ENCODE measurements at regions not wholly inside any gene's neighbourhood (a gene's known extent, or its start where the extent isn't known, plus 50 kb on each side); places are given as distances from the start of the nearest gene placed in this dataset.

GRCh38 chr14:82811246-82811645 lies 1277.6 kb upstream of the SEL1L start:
- TF ChIP-seq POLR2AphosphoS5 (IDR thresholded peaks at IDR 0.05; ENCODE audit: low read depth, low read length), result no peak
- no peak for TF ChIP-seq CTCF (IDR thresholded peaks at IDR 0.05)
- no peak for TF ChIP-seq SIN3A (IDR thresholded peaks at IDR 0.05; ENCODE audit: borderline replicate concordance, insufficient read depth, low read depth, low read length)
- no peak for TF ChIP-seq TCF7L2 (IDR thresholded peaks at IDR 0.05; ENCODE audit: low read depth, low read length)
- TF ChIP-seq, protein P1, sequence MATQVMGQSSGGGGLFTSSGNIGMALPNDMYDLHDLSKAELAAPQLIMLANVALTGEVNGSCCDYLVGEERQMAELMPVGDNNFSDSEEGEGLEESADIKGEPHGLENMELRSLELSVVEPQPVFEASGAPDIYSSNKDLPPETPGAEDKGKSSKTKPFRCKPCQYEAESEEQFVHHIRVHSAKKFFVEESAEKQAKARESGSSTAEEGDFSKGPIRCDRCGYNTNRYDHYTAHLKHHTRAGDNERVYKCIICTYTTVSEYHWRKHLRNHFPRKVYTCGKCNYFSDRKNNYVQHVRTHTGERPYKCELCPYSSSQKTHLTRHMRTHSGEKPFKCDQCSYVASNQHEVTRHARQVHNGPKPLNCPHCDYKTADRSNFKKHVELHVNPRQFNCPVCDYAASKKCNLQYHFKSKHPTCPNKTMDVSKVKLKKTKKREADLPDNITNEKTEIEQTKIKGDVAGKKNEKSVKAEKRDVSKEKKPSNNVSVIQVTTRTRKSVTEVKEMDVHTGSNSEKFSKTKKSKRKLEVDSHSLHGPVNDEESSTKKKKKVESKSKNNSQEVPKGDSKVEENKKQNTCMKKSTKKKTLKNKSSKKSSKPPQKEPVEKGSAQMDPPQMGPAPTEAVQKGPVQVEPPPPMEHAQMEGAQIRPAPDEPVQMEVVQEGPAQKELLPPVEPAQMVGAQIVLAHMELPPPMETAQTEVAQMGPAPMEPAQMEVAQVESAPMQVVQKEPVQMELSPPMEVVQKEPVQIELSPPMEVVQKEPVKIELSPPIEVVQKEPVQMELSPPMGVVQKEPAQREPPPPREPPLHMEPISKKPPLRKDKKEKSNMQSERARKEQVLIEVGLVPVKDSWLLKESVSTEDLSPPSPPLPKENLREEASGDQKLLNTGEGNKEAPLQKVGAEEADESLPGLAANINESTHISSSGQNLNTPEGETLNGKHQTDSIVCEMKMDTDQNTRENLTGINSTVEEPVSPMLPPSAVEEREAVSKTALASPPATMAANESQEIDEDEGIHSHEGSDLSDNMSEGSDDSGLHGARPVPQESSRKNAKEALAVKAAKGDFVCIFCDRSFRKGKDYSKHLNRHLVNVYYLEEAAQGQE (IDR thresholded peaks at IDR 0.05; ENCODE audit: insufficient read depth in 1 of 2, low read depth in 2 of 2, low read length in 1 of 2), result no peak
